ENCODE measurements at regions not wholly inside any gene's neighbourhood (a gene's known extent, or its start where the extent isn't known, plus 50 kb on each side); places are given as distances from the start of the nearest gene placed in this dataset.

DNA sequence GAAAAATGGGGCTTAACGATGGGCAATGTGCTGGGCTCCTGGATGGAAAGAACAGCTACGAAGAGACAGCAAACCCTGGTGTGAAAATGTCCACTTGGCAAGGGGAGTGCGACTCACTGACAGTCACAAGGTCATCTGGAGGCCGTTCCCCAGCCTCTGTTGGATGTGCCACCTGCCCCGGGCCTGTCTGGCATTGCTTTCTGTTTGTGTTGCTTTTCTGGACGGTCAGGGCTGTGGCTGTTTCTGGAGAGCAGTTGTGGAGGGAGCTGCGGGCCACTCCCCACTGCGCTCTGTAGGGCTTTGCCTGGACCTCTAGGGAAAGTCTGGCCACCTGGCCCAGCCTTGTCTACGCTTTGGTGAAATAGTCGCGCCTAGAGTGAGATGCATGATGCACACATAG is 185.3 kb downstream of the IRX1 start:
- Histone ChIP-seq H3K9ac (ENCODE audit: extremely low read depth, insufficient read length, low read length) (no peak overlapping the region), H2BK5ac (ENCODE audit: insufficient read length, low read length) (no peak overlapping the region), H3T11ph (ENCODE audit: low read length) (no peak overlapping the region), H2BK20ac (ENCODE audit: low read depth, low read length, poor library complexity, severe bottlenecking) (no peak overlapping the region), H2BK12ac (ENCODE audit: insufficient read length, low read depth, low read length) (no peak overlapping the region), H3K9me3 (ENCODE audit: control insufficient read depth, low read depth, low read length) (no peaks in the 10 kb centered on the region), H4K20me1 (ENCODE audit: control insufficient read depth, insufficient read depth, insufficient read length) (no peaks in the 10 kb centered on the region), H3K18ac (ENCODE audit: insufficient read length, low read depth, low read length) (no peak overlapping the region), H2AK5ac (ENCODE audit: insufficient read length, low read length) (no peak overlapping the region), H3K79me1 (ENCODE audit: insufficient read depth, low read depth, low read length, poor library complexity, severe bottlenecking) (no peaks in the 10 kb centered on the region), H3K27me3 (ENCODE audit: insufficient read depth, low read length) (no peaks in the 10 kb centered on the region), H2AFZ (ENCODE audit: low read length) (no peak overlapping the region), H3K79me2 (ENCODE audit: insufficient read depth, low read length) (no peaks in the 10 kb centered on the region), H3K4me1 (ENCODE audit: insufficient read depth, low read length) (peaks cover 4% of the 10 kb centered on the region; the same call in 1 of the 2 replicates), H3K56ac (ENCODE audit: insufficient read length, low read depth, low read length) (no peak overlapping the region), H4K5ac (ENCODE audit: insufficient read length, low read depth, low read length) (no peak overlapping the region), H4K91ac (ENCODE audit: insufficient read length, low read depth, low read length) (no peak overlapping the region), H3K23me2 (ENCODE audit: insufficient read length, low read depth, low read length, poor library complexity, severe bottlenecking) (no peaks in the 10 kb centered on the region), H3K4ac (ENCODE audit: low read depth, low read length) (no peak overlapping the region), H3K23ac (ENCODE audit: insufficient read length, low read depth, low read length) (no peak overlapping the region), H2BK120ac (ENCODE audit: low read depth, low read length, poor library complexity, severe bottlenecking) (no peak overlapping the region), H4K8ac (replicated peaks; ENCODE audit: insufficient read length, low read depth, low read length) (no peak overlapping the region), H3K14ac (ENCODE audit: insufficient read depth, low read length) (no peak overlapping the region; the same call in 1 of the 2 replicates), H3K27ac (ENCODE audit: insufficient read length, low read depth, low read length) (no peak overlapping the region), H3K4me2 (ENCODE audit: insufficient read depth, insufficient read length, low read length) (no peak overlapping the region), H2BK15ac (ENCODE audit: low read depth, low read length) (no peak overlapping the region)
- Mint-ChIP-seq H3K27me3 (ENCODE audit: low read depth) (no peaks in the 10 kb centered on the region; the same call in 1 of the 2 replicates), H3K36me3 (ENCODE audit: insufficient read depth in 1 of 3, low read depth in 3 of 3) (no peaks in the 10 kb centered on the region), H3K27ac (no peak overlapping the region), H3K9me3 (no peaks in the 10 kb centered on the region), H3K4me1 (peaks cover 13 to 17% of the 10 kb centered on the region in 2 experiments; a peak in 3 of 4 replicates), H3K4me3 (no peak overlapping the region)
- WGBS (ENCODE audit: extremely low coverage, insufficient read length, low lambda C conversion rate), result no CpG with 5 or more reads among the region's 11 CpGs
- TF ChIP-seq CTCF (conservative IDR thresholded peaks at IDR 0.05), result no peak
- no peak for DNase-seq

Data from H9 (cell line).